Stomach (tissue), 4 donors: ENCODE measurements at regions not wholly inside any gene's neighbourhood (a gene's known extent, or its start where the extent isn't known, plus 50 kb on each side); places are given as distances from the start of the nearest gene placed in this dataset.

Experiments used
- CTCF ChIP-seq, 7 experiments: fragments of 450-650 bp in 4 of 7; fragments of 200-600 bp in 3 of 7; sonication (generic) in 3 of 7; IDR thresholded peaks; one replicate each; pipeline ENCODE4 v1.5.1; 2016 to 2019; ENCODE audit warnings: antibody characterized with exemption in 7 of 7, control low read depth in 2 of 7, mild to moderate bottlenecking in 1 of 7
- EP300 ChIP-seq: sonication (generic); formaldehyde crosslinking; IDR thresholded peaks from one replicate; pipeline ENCODE4 v1.6.1; 2017; ENCODE audit warnings: antibody characterized with exemption
- POLR2A ChIP-seq, 4 donors: fragments of 450-650 bp; IDR thresholded peaks; one replicate each; pipeline ENCODE4 v1.6.1; 2016; ENCODE audit warnings: antibody characterized with exemption in 4 of 4, control low read depth in 2 of 4, mild to moderate bottlenecking in 1 of 4, moderate library complexity in 1 of 4
- POLR2AphosphoS5 ChIP-seq, 3 donors: sonication (generic); formaldehyde crosslinking; IDR thresholded peaks; one replicate each; pipeline ENCODE4 v1.6.1; 2016; ENCODE audit warnings: antibody characterized with exemption in 3 of 3

GRCh38 chr1:238199325-238199724, 308.6 kb upstream of the ZP4 start:
- TF ChIP-seq EP300 (no peak), CTCF (IDR thresholded peaks at IDR 0.05) (no peak), POLR2A (IDR thresholded peaks at IDR 0.05) (no peak), POLR2AphosphoS5 (IDR thresholded peaks at IDR 0.05) (no peak)
